Adrenal gland (tissue), 5 donors: ENCODE measurements at regions not wholly inside any gene's neighbourhood (a gene's known extent, or its start where the extent isn't known, plus 50 kb on each side); places are given as distances from the start of the nearest gene placed in this dataset.

ENCODE experiments used
- CTCF ChIP-seq, 6 experiments: fragments of 450-650 bp in 4 of 6; fragments of 200-600 bp in 2 of 6; sonication (generic) in 1 of 6; IDR thresholded peaks; 1 replicate in 5 of 6; 2 replicates in 1 of 6; pipeline versions ENCODE4 v1.5.1 to v1.8.0; 2016 to 2021; ENCODE audit warnings: antibody characterized with exemption in 6 of 6, mild to moderate bottlenecking in 2 of 6, moderate library complexity in 1 of 6
- POLR2A ChIP-seq, 2 donors: fragments of 450-650 bp; IDR thresholded peaks; one replicate each; pipeline ENCODE4 v1.6.1; 2017; ENCODE audit warnings: antibody characterized with exemption in 2 of 2, mild to moderate bottlenecking in 2 of 2, moderate library complexity in 1 of 2
- donor health status: DM: no; HTN: no; CAD: no.

GRCh38 chr11:26937386-26937785, 56.5 kb upstream of the FIBIN start:
- TF ChIP-seq POLR2A (IDR thresholded peaks at IDR 0.05) (no peak), CTCF (IDR thresholded peaks at IDR 0.05) (no peak)
